Activated CD4-positive, alpha-beta memory T cell treated with anti-CD3 and anti-CD28 coated beads, Interleukin-2, amount 10 ng/mL, durations not matched to agents 7 days and 5 days (primary cell): ENCODE measurements at regions not wholly inside any gene's neighbourhood (a gene's known extent, or its start where the extent isn't known, plus 50 kb on each side); places are given as distances from the start of the nearest gene placed in this dataset.

ENCODE experiments used
- CTCF ChIA-PET: fragments of 350-600 bp; sonication (Branson Sonifier 250); formaldehyde crosslinking; loops from one replicate; lab custom pipeline; 2021; ENCODE audit warnings: antibody characterized with exemption, inconsistent platforms; lab: Charles Lee
- POLR2A ChIA-PET: fragments of 350-600 bp; sonication (Branson Sonifier 250); formaldehyde crosslinking; loops from one replicate; lab custom pipeline; 2021; ENCODE audit warnings: antibody characterized with exemption; lab: Charles Lee
- DNase-seq: peaks from one replicate; pipeline ENCODE4 v3.0.0-alpha.2; 2020
- H3K27ac Mint-ChIP-seq: one replicate; pipeline ENCODE4 v1.8.0; 2021; ENCODE audit warnings: mild to moderate bottlenecking, mixed read lengths
- H3K27me3 Mint-ChIP-seq: one replicate; pipeline ENCODE4 v1.8.0; 2021; ENCODE audit warnings: mixed read lengths
- H3K36me3 Mint-ChIP-seq: one replicate; pipeline ENCODE4 v1.8.0; 2021; ENCODE audit warnings: low read depth, mixed read lengths
- H3K4me1 Mint-ChIP-seq: one replicate; pipeline ENCODE4 v1.8.0; 2021; ENCODE audit warnings: mixed read lengths
- H3K4me3 Mint-ChIP-seq: one replicate; pipeline ENCODE4 v1.8.0; 2021; ENCODE audit warnings: mild to moderate bottlenecking, mixed read lengths
- H3K9me3 Mint-ChIP-seq: one replicate; pipeline ENCODE4 v1.8.0; 2021; ENCODE audit warnings: mixed read lengths

GRCh38 chr17:68178831-68179230, 69.0 kb upstream of the AMZ2 start:
- POLR2A ChIA-PET = no interaction called here
- Mint-ChIP-seq H3K27me3 (no peaks in the 10 kb centered on the region), H3K4me1 (peaks cover 37% of the 10 kb centered on the region), H3K4me3 (no peak overlapping the region), H3K9me3 (peaks cover 3% of the 10 kb centered on the region), H3K27ac (no peak overlapping the region), H3K36me3 (peaks cover 2% of the 10 kb centered on the region)
- CTCF ChIA-PET = no interaction called here
- no peak for DNase-seq

DNA sequence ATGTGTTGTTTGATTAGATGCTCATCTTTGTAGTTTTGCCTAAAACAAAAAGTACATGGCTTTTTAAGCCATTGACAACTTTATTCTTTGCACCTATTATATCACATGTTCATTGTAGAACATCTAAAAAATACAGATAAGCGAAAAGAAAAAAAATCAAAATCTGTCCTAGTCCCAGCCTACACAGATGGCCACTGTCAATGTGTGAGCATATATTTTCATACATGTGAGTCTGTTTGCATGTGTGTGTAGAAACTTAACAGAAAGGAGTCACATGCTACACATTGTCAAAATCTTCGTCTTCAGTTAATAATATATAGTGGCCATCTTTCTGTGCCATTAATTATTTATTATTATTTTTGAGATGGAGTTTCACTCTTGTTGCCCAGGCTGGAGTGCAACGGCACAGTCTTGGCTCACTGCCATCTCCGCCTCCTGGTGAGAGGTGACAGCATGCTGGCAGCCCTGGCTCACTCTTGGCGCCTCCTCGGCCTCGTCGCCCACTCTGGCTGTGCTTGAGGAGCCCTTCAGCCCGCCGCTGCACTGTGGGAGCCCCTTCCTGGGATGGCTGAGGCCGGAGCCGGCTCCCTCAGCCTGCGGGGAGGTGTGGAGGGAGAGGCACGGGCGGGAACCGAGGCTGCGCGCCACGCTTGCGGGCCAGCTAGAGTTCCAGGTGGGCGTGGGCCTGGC, 68.5 kb upstream of the AMZ2 start:
- Mint-ChIP-seq H3K9me3 (peaks cover 3% of the 10 kb centered on the region), H3K4me1 (peaks cover 42% of the 10 kb centered on the region), H3K4me3 (no peak overlapping the region), H3K27ac (no peak overlapping the region), H3K27me3 (no peaks in the 10 kb centered on the region), H3K36me3 (peaks cover 2% of the 10 kb centered on the region)
- CTCF ChIA-PET = interaction anchor here (2.4 to 10.0 kb wide), 2 partner anchors 21 to 283 kb away, joined by 10 to 105 read pairs; no protein-coding TSS in a partner anchor
- no peak for DNase-seq
- POLR2A ChIA-PET = interaction anchor here (3.0 to 9.1 kb wide), 5 partner anchors 19 to 282 kb away, joined by 27 to 153 read pairs (median 36); partner anchors contain the start of genes ARSG and SLC16A6

DNA sequence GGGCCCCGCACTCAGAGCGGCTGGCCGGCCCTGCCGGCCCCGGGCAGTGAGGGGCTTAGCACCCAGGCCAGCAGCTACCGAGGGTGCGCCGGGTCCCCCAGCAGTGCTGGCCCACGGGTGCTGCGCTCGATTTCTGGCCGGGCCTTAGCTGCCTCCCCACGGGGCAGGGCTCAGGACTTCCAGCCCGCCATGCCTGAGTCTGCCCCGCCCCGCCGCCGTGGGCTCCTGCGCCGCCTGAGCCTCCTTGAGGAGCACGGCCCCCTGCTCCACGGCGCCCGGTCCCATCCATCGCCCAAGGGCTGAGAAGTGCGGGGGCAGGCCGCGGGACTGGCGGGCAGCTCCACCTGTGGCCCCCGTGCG, 67.9 kb upstream of the AMZ2 start:
- Mint-ChIP-seq H3K4me3 (no peak overlapping the region), H3K9me3 (peaks cover 3% of the 10 kb centered on the region), H3K36me3 (peaks cover 3% of the 10 kb centered on the region), H3K27ac (no peak overlapping the region), H3K27me3 (no peaks in the 10 kb centered on the region), H3K4me1 (peaks cover 47% of the 10 kb centered on the region)
- no peak for DNase-seq
- POLR2A ChIA-PET = interaction anchor here (1.0 to 9.1 kb wide), 15 partner anchors 11 to 287 kb away, joined by 3 to 153 read pairs (median 16); partner anchors contain the start of genes AMZ2, ARSG, SLC16A6 and WIPI1
- CTCF ChIA-PET = interaction anchor here (1.6 to 10.0 kb wide), 9 partner anchors 8 to 318 kb away, joined by 3 to 105 read pairs (median 19); partner anchors contain the start of gene AMZ2

GRCh38 chr17:68182011-68182306, 65.9 kb upstream of the AMZ2 start:
- H3K27me3 Mint-ChIP-seq = no peaks in the 10 kb centered on the region
- DNase-seq = no peak
- H3K4me1 Mint-ChIP-seq = peaks cover 52% of the 10 kb centered on the region
- H3K4me3 Mint-ChIP-seq = peak overlapping the region; percentile 81
- H3K9me3 Mint-ChIP-seq = peaks cover 3% of the 10 kb centered on the region
- peaks cover 11% of the 10 kb centered on the region for H3K36me3 Mint-ChIP-seq
- H3K27ac Mint-ChIP-seq = peak overlapping the region; percentile 80
- ChIA-PET CTCF (interaction anchor here (0.6 to 10.0 kb wide), 12 partner anchors 10 to 1144 kb away, joined by 3 to 105 read pairs (median 10); partner anchors contain the start of gene AMZ2), POLR2A (interaction anchor here (1.6 to 9.1 kb wide), 11 partner anchors 16 to 279 kb away, joined by 4 to 153 read pairs (median 27); partner anchors contain the start of genes AMZ2, ARSG, SLC16A6 and WIPI1)

GRCh38 chr17:68182940-68183551, 64.8 kb upstream of the AMZ2 start:
- Mint-ChIP-seq H3K4me1 (peaks cover 55% of the 10 kb centered on the region), H3K9me3 (peaks cover 3% of the 10 kb centered on the region), H3K4me3 (peak overlapping the region; percentile 81), H3K36me3 (peaks cover 13% of the 10 kb centered on the region), H3K27me3 (no peaks in the 10 kb centered on the region), H3K27ac (peak overlapping the region; percentile 80)
- ChIA-PET CTCF (interaction anchor here (0.6 to 10.0 kb wide), 12 partner anchors 11 to 330 kb away, joined by 3 to 105 read pairs (median 6); partner anchors contain the start of gene AMZ2), POLR2A (interaction anchor here (1.0 to 9.1 kb wide), 13 partner anchors 10 to 278 kb away, joined by 3 to 153 read pairs (median 8); partner anchors contain the start of genes AMZ2, ARSG, SLC16A6 and WIPI1)
- DNase-seq = peak; percentile 80

GRCh38 chr17:68184141-68184571, 63.7 kb upstream of the AMZ2 start:
- H3K4me1 Mint-ChIP-seq = peaks cover 55% of the 10 kb centered on the region

DNA sequence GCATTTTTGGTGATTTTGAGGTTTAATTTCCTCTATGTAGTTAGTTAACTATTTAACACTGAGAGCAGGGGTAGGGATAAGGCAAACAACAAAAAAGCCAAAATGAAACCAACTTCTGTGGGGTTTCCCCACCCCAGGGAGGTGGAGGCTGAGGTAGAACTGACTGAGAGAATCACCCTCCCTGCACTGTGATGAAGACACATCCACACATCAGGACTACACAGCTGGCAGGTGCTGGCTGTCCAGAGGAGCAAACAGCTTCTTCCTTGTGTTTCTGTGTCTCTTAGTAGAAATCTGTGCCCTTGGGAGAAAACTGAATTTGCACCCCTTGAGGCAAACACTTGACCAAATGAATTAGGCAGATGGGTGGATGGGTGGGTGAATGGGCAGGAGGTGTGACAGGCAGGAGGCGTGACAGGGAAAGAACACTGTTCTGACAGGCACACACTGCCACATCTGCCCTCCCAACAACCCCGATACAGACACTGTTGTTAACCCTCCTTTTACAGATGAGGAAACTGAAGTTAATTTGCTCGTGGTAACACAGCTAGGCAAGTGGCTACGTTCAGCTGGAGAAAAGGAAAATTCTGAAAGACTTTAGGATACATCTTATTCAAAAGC, 62.9 kb upstream of the AMZ2 start:
- Mint-ChIP-seq H3K4me3 (peak overlapping the region; percentile 43), H3K9me3 (peaks cover 3% of the 10 kb centered on the region), H3K27me3 (no peaks in the 10 kb centered on the region), H3K36me3 (peaks cover 13% of the 10 kb centered on the region), H3K27ac (peak overlapping the region; percentile 80), H3K4me1 (peaks cover 57% of the 10 kb centered on the region)
- POLR2A ChIA-PET = interaction anchor here (1.5 to 9.1 kb wide), 7 partner anchors 13 to 276 kb away, joined by 3 to 153 read pairs (median 36); partner anchors contain the start of genes AMZ2, ARSG and SLC16A6
- DNase-seq = peak; percentile 73
- CTCF ChIA-PET = interaction anchor here (0.8 to 10.0 kb wide), 5 partner anchors 11 to 279 kb away, joined by 4 to 105 read pairs (median 5); no protein-coding TSS in a partner anchor

More at GRCh38 chr17:68184141-68184571, 63.7 kb upstream of the AMZ2 start:
- peaks cover 13% of the 10 kb centered on the region for H3K36me3 Mint-ChIP-seq
- POLR2A ChIA-PET = interaction anchor here (1.2 to 9.1 kb wide), 11 partner anchors 8 to 277 kb away, joined by 5 to 153 read pairs (median 20); partner anchors contain the start of genes AMZ2, ARSG, SLC16A6 and WIPI1
- CTCF ChIA-PET = interaction anchor here (1.0 to 10.0 kb wide), 6 partner anchors 12 to 275 kb away, joined by 3 to 105 read pairs (median 12); partner anchors contain the start of gene AMZ2
- no peaks in the 10 kb centered on the region for H3K27me3 Mint-ChIP-seq
- H3K27ac Mint-ChIP-seq = peak overlapping the region; percentile 80
- H3K9me3 Mint-ChIP-seq = peaks cover 3% of the 10 kb centered on the region
- H3K4me3 Mint-ChIP-seq = peak overlapping the region; percentile 43
- no peak for DNase-seq

- ChIA-PET POLR2A (interaction anchor here (1.5 to 9.1 kb wide), 4 partner anchors 12 to 275 kb away, joined by 3 to 153 read pairs (median 26); no protein-coding TSS in a partner anchor), CTCF (interaction anchor here (0.8 to 10.0 kb wide), 7 partner anchors 10 to 278 kb away, joined by 3 to 105 read pairs (median 4); no protein-coding TSS in a partner anchor)
- DNase-seq = no peak
- Mint-ChIP-seq H3K27ac (no peak overlapping the region), H3K27me3 (no peaks in the 10 kb centered on the region), H3K4me3 (no peak overlapping the region), H3K4me1 (peaks cover 51% of the 10 kb centered on the region), H3K36me3 (peaks cover 11% of the 10 kb centered on the region), H3K9me3 (no peaks in the 10 kb centered on the region)
These were observed 62.0 kb upstream of the AMZ2 start for GRCh38 chr17:68185820-68186219.

GRCh38 chr17:68190495-68190894, 57.3 kb upstream of the AMZ2 start:
- Mint-ChIP-seq H3K4me1 (peaks cover 17% of the 10 kb centered on the region), H3K4me3 (no peak overlapping the region), H3K36me3 (peaks cover 7% of the 10 kb centered on the region), H3K27me3 (peaks cover 10% of the 10 kb centered on the region), H3K27ac (no peak overlapping the region), H3K9me3 (no peaks in the 10 kb centered on the region)
- CTCF ChIA-PET = interaction anchor here (0.7 kb wide), 1 partner anchor 74 kb away, joined by 3 read pairs; no protein-coding TSS in a partner anchor
- POLR2A ChIA-PET = no interaction called here
- DNase-seq = no peak

GRCh38 chr17:68195667-68196393, 52.0 kb upstream of the AMZ2 start:
- peak overlapping the region; percentile 54 for H3K4me3 Mint-ChIP-seq
- ChIA-PET POLR2A (interaction anchor here (2.4 to 7.8 kb wide), 2 partner anchors 10 to 12 kb away, joined by 9 to 153 read pairs; no protein-coding TSS in a partner anchor), CTCF (interaction anchor here (0.9 to 3.3 kb wide), 4 partner anchors 9 to 23 kb away, joined by 3 to 19 read pairs (median 6); no protein-coding TSS in a partner anchor)
- no peak for DNase-seq
- H3K9me3 Mint-ChIP-seq = no peaks in the 10 kb centered on the region
- peaks cover 44% of the 10 kb centered on the region for H3K27me3 Mint-ChIP-seq
- no peak overlapping the region for H3K27ac Mint-ChIP-seq
- no peaks in the 10 kb centered on the region for H3K36me3 Mint-ChIP-seq
- H3K4me1 Mint-ChIP-seq = peaks cover 40% of the 10 kb centered on the region

DNA sequence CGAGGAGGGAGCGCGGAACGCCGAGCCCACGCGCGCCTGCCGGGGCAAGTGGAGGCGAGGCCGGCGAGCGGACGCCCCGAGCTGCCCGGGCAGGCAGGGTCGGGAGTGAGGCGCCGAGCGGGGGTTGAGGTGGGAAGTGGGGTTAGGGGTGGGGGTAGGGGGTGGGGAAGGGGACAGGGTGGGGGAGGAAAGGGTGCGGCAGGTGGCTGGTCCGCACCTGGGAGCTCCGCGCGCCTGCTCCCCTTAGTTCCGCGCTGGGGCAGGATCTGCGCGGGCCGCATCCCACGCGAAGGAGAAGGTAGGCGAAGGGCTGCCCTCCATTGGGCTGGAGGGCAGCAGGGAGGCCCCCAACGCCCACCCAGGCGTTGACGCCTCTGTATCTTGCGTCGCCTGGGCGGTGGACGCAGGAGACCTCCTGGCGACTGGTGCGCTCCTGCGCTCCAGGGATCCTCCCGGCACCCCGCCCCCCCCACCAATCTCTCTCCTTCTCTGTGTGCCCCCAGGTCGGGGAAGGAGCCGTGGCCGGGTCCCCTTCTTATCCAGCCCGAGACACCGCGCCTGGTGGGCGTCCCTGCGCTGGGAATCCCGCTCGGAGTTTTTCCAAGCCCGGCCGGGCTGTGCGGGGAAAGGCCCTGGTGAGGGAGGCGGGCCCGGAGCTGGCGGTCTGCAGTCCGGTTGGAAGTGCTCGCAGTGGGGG, 51.3 kb upstream of the AMZ2 start:
- peaks cover 44% of the 10 kb centered on the region for H3K27me3 Mint-ChIP-seq
- no peaks in the 10 kb centered on the region for H3K9me3 Mint-ChIP-seq
- no peaks in the 10 kb centered on the region for H3K36me3 Mint-ChIP-seq
- no peak for DNase-seq
- ChIA-PET POLR2A (interaction anchor here (1.5 to 7.8 kb wide), 3 partner anchors 9 to 23 kb away, joined by 6 to 153 read pairs (median 9); no protein-coding TSS in a partner anchor), CTCF (interaction anchor here (1.0 to 3.3 kb wide), 4 partner anchors 11 to 24 kb away, joined by 3 to 19 read pairs (median 6); no protein-coding TSS in a partner anchor)
- peak overlapping the region; percentile 39 for H3K4me3 Mint-ChIP-seq
- no peak overlapping the region for H3K27ac Mint-ChIP-seq
- peaks cover 46% of the 10 kb centered on the region for H3K4me1 Mint-ChIP-seq
